Psoas muscle (tissue), 7 donors: ENCODE measurements at regions not wholly inside any gene's neighbourhood (a gene's known extent, or its start where the extent isn't known, plus 50 kb on each side); places are given as distances from the start of the nearest gene placed in this dataset.

Experiments
- ATAC-seq, 4 donors: fragments of 200-7000 bp; cut with Tn5 transposase; one replicate each; pipeline ENCODE4 v1.9.1; 2020; ENCODE audit warnings: moderate library complexity in 3 of 4, mild to moderate bottlenecking in 2 of 4
- DNase-seq, 2 donors: peaks; one replicate each; pipeline ENCODE4 v3.0.0-alpha.2; 2020
- H3K27ac ChIP-seq: fragments of 200-600 bp; one replicate; pipeline ENCODE4 v1.8.0; 2022
- H3K27me3 ChIP-seq, 3 donors: fragments of 200-600 bp in 1 of 3; one replicate each; pipeline versions ENCODE4 v1.6.1 to v1.8.0; 2013 to 2022; ENCODE audit warnings: low read length in 2 of 3, mild to moderate bottlenecking in 2 of 3, moderate library complexity in 1 of 3; ENCODE audit not compliant: insufficient read depth in 3 of 3
- H3K36me3 ChIP-seq, 2 donors: fragments of 200-600 bp in 1 of 2; one replicate each; pipeline versions ENCODE4 v1.6.1 to v1.8.0; 2013 to 2022; ENCODE audit warnings: low read depth in 1 of 2, mild to moderate bottlenecking in 1 of 2, moderate library complexity in 1 of 2; ENCODE audit not compliant: insufficient read depth in 1 of 2
- H3K4me1 ChIP-seq: fragments of 200-600 bp; one replicate; pipeline ENCODE4 v1.8.0; 2022
- H3K4me3 ChIP-seq: fragments of 200-600 bp; one replicate; pipeline ENCODE4 v1.8.0; 2022; ENCODE audit warnings: mild to moderate bottlenecking
- H3K9me3 ChIP-seq: fragments of 200-600 bp; one replicate; pipeline ENCODE4 v1.8.0; 2022
- WGBS, 3 donors: extraction: QIAGEN DNeasy Blood & Tissue Kit; methylation state at CpG; one replicate each; pipeline versions ENCODE4 v1.1.6 to v1.1.7; 2013; 5-methylcytosine and 5-hydroxymethylcytosine counted together
- intact Hi-C, 2 donors: fragments of 100-400 bp; cut with DNase I; formaldehyde crosslinking; loops; one replicate each; pipeline versions ENCODE4 v1.11.0 to v1.14.2; 2022
- TF ChIP-seq, protein P1 (sequence below): fragments of 200-600 bp; IDR thresholded peaks from one replicate; pipeline ENCODE4 v1.8.0; 2022; ENCODE audit warnings: antibody characterized with exemption
- donor health status: healthy with polysubstance abuse.
- donor health status: DM: no; HTN: no; CAD: no; lungs with moderate emphysema.
- donor health status: Bipolar disorder and iron deficiency.
- donor health status: healthy.
- donor health status: DM: yes; HTN: yes; CAD: no.
- donor health status: DM: no; HTN: no; CAD: no.
- donor health status: DM: yes; HTN: yes; CAD: no.

- Histone ChIP-seq H3K27me3 (no peaks in the 10 kb centered on the region), H3K9me3 (no peaks in the 10 kb centered on the region), H3K4me1 (no peaks in the 10 kb centered on the region), H3K36me3 (no peaks in the 10 kb centered on the region), H3K27ac (no peak overlapping the region), H3K4me3 (no peak overlapping the region)
- WGBS, 3 donors = 33 to 78% (median 62%) methylated on average over 1 of the region's 1 CpG
- ATAC-seq = no peak
- no peak for DNase-seq
- intact Hi-C loops = no loop called here
- TF ChIP-seq, protein P1, sequence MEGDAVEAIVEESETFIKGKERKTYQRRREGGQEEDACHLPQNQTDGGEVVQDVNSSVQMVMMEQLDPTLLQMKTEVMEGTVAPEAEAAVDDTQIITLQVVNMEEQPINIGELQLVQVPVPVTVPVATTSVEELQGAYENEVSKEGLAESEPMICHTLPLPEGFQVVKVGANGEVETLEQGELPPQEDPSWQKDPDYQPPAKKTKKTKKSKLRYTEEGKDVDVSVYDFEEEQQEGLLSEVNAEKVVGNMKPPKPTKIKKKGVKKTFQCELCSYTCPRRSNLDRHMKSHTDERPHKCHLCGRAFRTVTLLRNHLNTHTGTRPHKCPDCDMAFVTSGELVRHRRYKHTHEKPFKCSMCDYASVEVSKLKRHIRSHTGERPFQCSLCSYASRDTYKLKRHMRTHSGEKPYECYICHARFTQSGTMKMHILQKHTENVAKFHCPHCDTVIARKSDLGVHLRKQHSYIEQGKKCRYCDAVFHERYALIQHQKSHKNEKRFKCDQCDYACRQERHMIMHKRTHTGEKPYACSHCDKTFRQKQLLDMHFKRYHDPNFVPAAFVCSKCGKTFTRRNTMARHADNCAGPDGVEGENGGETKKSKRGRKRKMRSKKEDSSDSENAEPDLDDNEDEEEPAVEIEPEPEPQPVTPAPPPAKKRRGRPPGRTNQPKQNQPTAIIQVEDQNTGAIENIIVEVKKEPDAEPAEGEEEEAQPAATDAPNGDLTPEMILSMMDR = no peak
Observed at GRCh38 chr19:32238076-32238475, 107.3 kb upstream of the ZNF507 start.

DNA sequence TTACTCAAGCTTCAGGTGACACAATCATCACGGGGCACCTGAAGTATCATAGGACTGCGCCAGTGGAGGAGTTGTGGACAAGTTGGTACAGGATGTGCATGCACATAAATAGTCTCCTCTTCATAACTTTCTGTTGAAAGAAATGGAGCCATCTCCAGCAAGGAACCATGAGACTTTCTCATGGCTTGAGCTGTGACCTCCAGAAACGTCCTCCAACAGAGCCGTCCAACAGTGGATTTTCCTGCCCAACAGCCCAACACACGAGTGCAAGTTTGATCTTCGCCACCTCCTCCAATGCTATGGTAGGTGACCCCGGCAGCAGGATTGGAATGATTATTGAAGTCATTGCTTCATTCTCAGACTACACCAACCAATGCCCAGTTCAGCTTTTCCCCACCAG, 105.1 kb upstream of the ZNF507 start:
- DNase-seq = no peak
- 88 to 91% (median 91%) methylated on average over 7 of the region's 7 CpGs for WGBS, 3 donors
- no peak for ATAC-seq
- intact Hi-C loops = no loop called here
- TF ChIP-seq, protein P1 = no peak
- H3K4me1 ChIP-seq = no peaks in the 10 kb centered on the region
- no peak overlapping the region for H3K27ac ChIP-seq
- no peak overlapping the region for H3K4me3 ChIP-seq
- H3K36me3 ChIP-seq = no peaks in the 10 kb centered on the region
- H3K27me3 ChIP-seq = no peaks in the 10 kb centered on the region
- no peaks in the 10 kb centered on the region for H3K9me3 ChIP-seq

- H3K9me3 ChIP-seq = no peaks in the 10 kb centered on the region
- H3K4me1 ChIP-seq = no peaks in the 10 kb centered on the region
- no peaks in the 10 kb centered on the region for H3K27me3 ChIP-seq
- DNase-seq (no peak), ATAC-seq (no peak)
- no peak overlapping the region for H3K27ac ChIP-seq
- no peaks in the 10 kb centered on the region for H3K36me3 ChIP-seq
- TF ChIP-seq, protein P1 = no peak
- H3K4me3 ChIP-seq = no peak overlapping the region
- intact Hi-C loops = no loop called here
- WGBS, 3 donors = 65 to 78% (median 68%) methylated on average over 8 of the region's 8 CpGs
Observed at GRCh38 chr19:32241306-32241705, 104.1 kb upstream of the ZNF507 start.

DNA sequence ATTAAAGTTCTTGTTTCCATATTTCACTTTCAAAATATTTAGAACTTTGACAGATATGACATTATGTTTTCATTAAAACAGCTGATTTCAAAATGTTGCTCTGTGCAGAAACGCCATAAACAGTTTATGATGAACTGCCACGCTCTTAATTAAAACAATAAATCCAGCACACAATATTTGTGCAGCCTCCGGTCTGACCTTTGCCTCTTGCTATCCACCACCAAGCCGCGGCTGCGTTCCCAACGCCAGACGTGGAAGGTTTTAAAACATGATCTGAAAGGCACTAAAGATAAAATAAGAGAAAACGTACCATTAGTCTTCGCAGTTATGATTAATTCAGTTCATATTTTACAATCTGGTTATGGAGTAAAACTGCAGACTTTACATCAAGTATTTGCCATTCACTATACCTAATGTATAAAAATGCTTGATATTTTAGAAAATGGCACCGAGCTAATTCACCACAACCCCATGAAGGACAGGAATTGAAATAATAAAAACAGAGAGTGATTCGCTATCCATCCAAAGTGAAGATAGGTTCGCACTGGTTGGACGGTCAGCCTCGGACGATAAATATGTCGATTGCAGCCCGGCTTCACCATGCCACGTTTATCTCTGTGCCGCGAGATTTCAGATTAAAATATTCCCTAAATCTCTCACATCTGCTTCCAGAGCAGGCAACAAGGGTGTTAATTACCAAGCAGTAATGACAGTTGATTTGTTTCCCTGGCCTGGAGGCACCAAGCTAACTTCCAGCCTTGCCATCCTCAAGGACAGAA, 103.3 kb upstream of the ZNF507 start:
- Histone ChIP-seq H3K36me3 (no peaks in the 10 kb centered on the region), H3K27ac (no peak overlapping the region), H3K4me1 (no peaks in the 10 kb centered on the region), H3K4me3 (no peak overlapping the region), H3K27me3 (no peaks in the 10 kb centered on the region), H3K9me3 (no peaks in the 10 kb centered on the region)
- TF ChIP-seq, protein P1 = no peak
- intact Hi-C loops = no loop called here
- 65 to 68% (median 66%) methylated on average over 21 of the region's 21 CpGs for WGBS, 3 donors
- no peak for ATAC-seq
- DNase-seq = no peak

DNA sequence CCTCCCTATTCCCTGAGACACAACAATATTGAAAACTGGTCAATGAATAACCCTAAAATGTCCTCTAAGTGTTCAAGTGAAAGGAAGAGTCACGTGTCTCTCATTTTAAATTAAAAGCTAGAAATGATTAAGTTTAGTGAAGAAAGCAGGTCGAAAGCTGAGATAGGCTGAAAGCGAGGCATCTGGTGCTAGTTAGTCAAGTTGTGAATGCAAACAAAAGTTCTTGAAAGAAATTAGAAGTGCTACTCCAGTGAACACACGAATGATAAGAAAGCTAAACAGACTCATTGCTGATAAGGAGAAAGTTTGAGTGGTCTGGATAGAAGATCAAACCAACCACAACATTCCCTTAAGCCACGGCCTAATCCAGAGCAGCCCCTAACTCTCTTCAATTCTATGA, 99.4 kb upstream of the ZNF507 start:
- Histone ChIP-seq H3K4me3 (no peak overlapping the region), H3K27ac (no peak overlapping the region), H3K4me1 (no peaks in the 10 kb centered on the region), H3K27me3 (no peaks in the 10 kb centered on the region), H3K36me3 (no peaks in the 10 kb centered on the region), H3K9me3 (no peaks in the 10 kb centered on the region)
- TF ChIP-seq, protein P1 = no peak
- DNase-seq (no peak), ATAC-seq (no peak)
- intact Hi-C loops = no loop called here
- 71 to 77% (median 73%) methylated on average over 5 of the region's 5 CpGs for WGBS, 3 donors
